ENCODE measurements at regions not wholly inside any gene's neighbourhood (a gene's known extent, or its start where the extent isn't known, plus 50 kb on each side); places are given as distances from the start of the nearest gene placed in this dataset.

DNA sequence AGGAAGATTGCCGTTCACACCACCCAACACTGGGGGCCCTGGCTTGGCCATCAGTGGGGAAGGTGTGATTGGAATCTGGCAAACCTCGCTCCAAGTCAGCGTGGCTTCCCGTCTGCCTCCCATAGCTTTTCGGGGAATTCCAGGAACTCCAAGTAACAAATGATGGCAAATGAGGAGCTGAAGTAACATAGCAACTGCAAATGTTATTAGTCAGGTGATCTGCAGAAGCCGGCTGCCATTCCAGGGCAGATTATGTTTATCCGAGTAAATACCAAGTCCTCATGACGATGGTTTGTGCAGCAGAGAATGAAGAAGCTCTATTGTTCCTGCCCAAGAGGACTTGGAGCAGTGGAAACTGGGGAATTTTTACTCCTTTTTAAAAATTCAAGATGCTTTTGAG lies 270.5 kb upstream of the PODXL start:
- Histone ChIP-seq H3K4me3 (no peak overlapping the region), H3K36me3 (ENCODE audit: control insufficient read depth, insufficient read depth, low read length) (no peaks in the 10 kb centered on the region), H3K4me1 (replicated peaks in 1 of 2; ENCODE audit: control insufficient read depth in 2 of 2, insufficient read depth in 2 of 2, low read length in 2 of 2) (peaks cover 0 to 3% of the 10 kb centered on the region in 2 experiments; a peak in 1 of 5 replicates), H2AFZ (ENCODE audit: low read depth, low read length) (no peak overlapping the region), H3K9me1 (ENCODE audit: control insufficient read depth, insufficient read depth, low read length) (no peaks in the 10 kb centered on the region), H3K27me3 (ENCODE audit: control insufficient read depth in 2 of 2, insufficient read depth in 2 of 2, low read length in 2 of 2) (peaks cover 13 to 22% of the 10 kb centered on the region in 2 experiments; a peak in 4 of 5 replicates), H4K20me1 (replicated peaks; ENCODE audit: control insufficient read depth, insufficient read depth, low read length) (no peaks in the 10 kb centered on the region), H3K4me2 (ENCODE audit: insufficient read depth, low read length) (no peak overlapping the region), H3K9me3 (replicated peaks; ENCODE audit: control insufficient read depth, insufficient read depth, low read depth, low read length) (no peaks in the 10 kb centered on the region), H3K9ac (ENCODE audit: insufficient read depth in 1 of 2, low read depth in 2 of 2, low read length in 2 of 2) (no peak overlapping the region), H3K79me2 (ENCODE audit: control insufficient read depth, insufficient read depth, low read length) (no peaks in the 10 kb centered on the region), H3K27ac (ENCODE audit: extremely low read depth, low read depth, low read length) (no peak overlapping the region)
- ChIA-PET CTCF (ENCODE audit: low intra/inter-chr PET ratio) (no interaction called here), POLR2A (no interaction called here)
- intact Hi-C loops (cut with micrococcal nuclease) = no loop called here
- TF ChIP-seq ZNF830 (CRISPR knock-in tag; IDR thresholded peaks at IDR 0.05) = no peak
- no peak for TF ChIP-seq KDM5B (IDR thresholded peaks at IDR 0.05; ENCODE audit: insufficient replicate concordance, low read depth, low read length)
- no peak for TF ChIP-seq HIVEP1 (CRISPR knock-in tag; IDR thresholded peaks at IDR 0.05)
- TF ChIP-seq HLTF (IDR thresholded peaks at IDR 0.05) = no peak
- TF ChIP-seq, protein P1, sequence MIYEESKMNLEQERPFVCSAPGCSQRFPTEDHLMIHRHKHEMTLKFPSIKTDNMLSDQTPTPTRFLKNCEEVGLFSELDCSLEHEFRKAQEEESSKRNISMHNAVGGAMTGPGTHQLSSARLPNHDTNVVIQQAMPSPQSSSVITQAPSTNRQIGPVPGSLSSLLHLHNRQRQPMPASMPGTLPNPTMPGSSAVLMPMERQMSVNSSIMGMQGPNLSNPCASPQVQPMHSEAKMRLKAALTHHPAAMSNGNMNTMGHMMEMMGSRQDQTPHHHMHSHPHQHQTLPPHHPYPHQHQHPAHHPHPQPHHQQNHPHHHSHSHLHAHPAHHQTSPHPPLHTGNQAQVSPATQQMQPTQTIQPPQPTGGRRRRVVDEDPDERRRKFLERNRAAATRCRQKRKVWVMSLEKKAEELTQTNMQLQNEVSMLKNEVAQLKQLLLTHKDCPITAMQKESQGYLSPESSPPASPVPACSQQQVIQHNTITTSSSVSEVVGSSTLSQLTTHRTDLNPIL (CRISPR knock-in tag; IDR thresholded peaks at IDR 0.05) = no peak
- no peak for TF ChIP-seq TRIM28 (IDR thresholded peaks at IDR 0.05)
- TF ChIP-seq SMARCE1 (IDR thresholded peaks at IDR 0.05) = no peak
- TF ChIP-seq XRCC5 (IDR thresholded peaks at IDR 0.05; ENCODE audit: low read depth, low read length) = no peak
- no peak for TF ChIP-seq ZNF140 (CRISPR knock-in tag; IDR thresholded peaks at IDR 0.05)
- no peak for TF ChIP-seq NEUROD1 (IDR thresholded peaks at IDR 0.05; ENCODE audit: borderline replicate concordance, low read depth, low read length, partially characterized antibody)
- no peak for TF ChIP-seq SP1 (CRISPR knock-in tag; IDR thresholded peaks at IDR 0.05)
- TF ChIP-seq, protein P2, sequence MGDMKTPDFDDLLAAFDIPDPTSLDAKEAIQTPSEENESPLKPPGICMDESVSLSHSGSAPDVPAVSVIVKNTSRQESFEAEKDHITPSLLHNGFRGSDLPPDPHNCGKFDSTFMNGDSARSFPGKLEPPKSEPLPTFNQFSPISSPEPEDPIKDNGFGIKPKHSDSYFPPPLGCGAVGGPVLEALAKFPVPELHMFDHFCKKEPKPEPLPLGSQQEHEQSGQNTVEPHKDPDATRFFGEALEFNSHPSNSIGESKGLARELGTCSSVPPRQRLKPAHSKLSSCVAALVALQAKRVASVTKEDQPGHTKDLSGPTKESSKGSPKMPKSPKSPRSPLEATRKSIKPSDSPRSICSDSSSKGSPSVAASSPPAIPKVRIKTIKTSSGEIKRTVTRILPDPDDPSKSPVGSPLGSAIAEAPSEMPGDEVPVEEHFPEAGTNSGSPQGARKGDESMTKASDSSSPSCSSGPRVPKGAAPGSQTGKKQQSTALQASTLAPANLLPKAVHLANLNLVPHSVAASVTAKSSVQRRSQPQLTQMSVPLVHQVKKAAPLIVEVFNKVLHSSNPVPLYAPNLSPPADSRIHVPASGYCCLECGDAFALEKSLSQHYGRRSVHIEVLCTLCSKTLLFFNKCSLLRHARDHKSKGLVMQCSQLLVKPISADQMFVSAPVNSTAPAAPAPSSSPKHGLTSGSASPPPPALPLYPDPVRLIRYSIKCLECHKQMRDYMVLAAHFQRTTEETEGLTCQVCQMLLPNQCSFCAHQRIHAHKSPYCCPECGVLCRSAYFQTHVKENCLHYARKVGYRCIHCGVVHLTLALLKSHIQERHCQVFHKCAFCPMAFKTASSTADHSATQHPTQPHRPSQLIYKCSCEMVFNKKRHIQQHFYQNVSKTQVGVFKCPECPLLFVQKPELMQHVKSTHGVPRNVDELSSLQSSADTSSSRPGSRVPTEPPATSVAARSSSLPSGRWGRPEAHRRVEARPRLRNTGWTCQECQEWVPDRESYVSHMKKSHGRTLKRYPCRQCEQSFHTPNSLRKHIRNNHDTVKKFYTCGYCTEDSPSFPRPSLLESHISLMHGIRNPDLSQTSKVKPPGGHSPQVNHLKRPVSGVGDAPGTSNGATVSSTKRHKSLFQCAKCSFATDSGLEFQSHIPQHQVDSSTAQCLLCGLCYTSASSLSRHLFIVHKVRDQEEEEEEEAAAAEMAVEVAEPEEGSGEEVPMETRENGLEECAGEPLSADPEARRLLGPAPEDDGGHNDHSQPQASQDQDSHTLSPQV (IDR thresholded peaks at IDR 0.05) = no peak
- TF ChIP-seq GABPA (tag; conservative IDR thresholded peaks at IDR 0.05; ENCODE audit: low read depth) = no peak
- no peak for TF ChIP-seq HNRNPL (IDR thresholded peaks at IDR 0.05; ENCODE audit: low read depth, low read length)
- no peak for TF ChIP-seq ZNF174 (CRISPR knock-in tag; IDR thresholded peaks at IDR 0.05)
- under 1% methylated on average over 8 of the region's 8 CpGs for WGBS (ENCODE audit: insufficient coverage, low coverage, missing lambda C conversion rate)
- DNase-seq (ENCODE audit: extremely low read depth in 1 of 4, low spot score in 3 of 4) = no peak
- BruUV-seq (replicated peaks) = no TSS peak
- ATAC-seq = no peak
- in situ Hi-C loops (cut with MboI) = no loop called here
- FAIRE-seq = no peak
